ENCODE measurements at regions not wholly inside any gene's neighbourhood (a gene's known extent, or its start where the extent isn't known, plus 50 kb on each side); places are given as distances from the start of the nearest gene placed in this dataset.
"Not testable (repeated sequence)": the region's sequence is repeated elsewhere in the genome, so short reads cannot be mapped to it uniquely, and the experiment has no call there.

GRCh38 chr18:29383311-29384273, 1206.7 kb upstream of the CDH2 start:
- intact Hi-C loops (cut with DNase I) = no loop called here
- DNase-seq = no peak
- no peak for TF ChIP-seq CTCF (IDR thresholded peaks at IDR 0.05)
- Histone ChIP-seq H3K27ac (no peak overlapping the region), H3K4me1 (no peaks in the 10 kb centered on the region), H3K9me3 (no peaks in the 10 kb centered on the region), H3K36me3 (no peaks in the 10 kb centered on the region), H3K4me3 (no peak overlapping the region), H3K9ac (ENCODE audit: low read depth in 2 of 2, low read length in 2 of 2) (no peak overlapping the region), H3K27me3 (no peaks in the 10 kb centered on the region)

DNA sequence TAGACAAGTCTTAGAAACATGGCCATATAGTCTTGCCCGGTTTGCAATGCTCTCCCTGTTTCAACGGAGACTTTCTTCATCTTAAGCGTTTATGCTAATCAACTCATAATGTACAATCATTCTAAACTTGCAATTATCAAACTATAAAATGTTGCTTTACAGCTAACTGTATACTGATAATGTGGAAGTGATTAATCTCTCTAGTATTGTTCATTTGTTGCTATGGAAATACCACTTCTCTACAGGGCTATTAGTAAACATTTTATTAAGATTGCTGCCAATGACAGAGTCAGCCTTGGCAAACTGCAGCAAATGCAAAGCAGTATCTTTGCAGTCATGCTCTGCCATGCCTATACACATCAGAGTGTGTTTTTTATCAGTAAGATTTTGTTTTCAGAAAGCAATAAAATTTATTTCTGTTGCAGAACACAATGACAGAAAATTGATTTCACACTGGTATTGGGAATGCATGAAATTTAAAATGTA, 1201.8 kb upstream of the CDH2 start:
- Histone ChIP-seq H3K4me3 (no peak overlapping the region), H3K9ac (ENCODE audit: low read depth in 2 of 2, low read length in 2 of 2) (no peak overlapping the region), H3K27me3 (no peaks in the 10 kb centered on the region), H3K4me1 (no peaks in the 10 kb centered on the region), H3K36me3 (no peaks in the 10 kb centered on the region), H3K27ac (no peak overlapping the region), H3K9me3 (no peaks in the 10 kb centered on the region)
- TF ChIP-seq CTCF (IDR thresholded peaks at IDR 0.05) = no peak
- intact Hi-C loops (cut with DNase I) = no loop called here
- DNase-seq = no peak

- Histone ChIP-seq H3K36me3 (no peaks in the 10 kb centered on the region), H3K27ac (no peak overlapping the region), H3K4me1 (no peaks in the 10 kb centered on the region), H3K9me3 (no peaks in the 10 kb centered on the region), H3K27me3 (no peaks in the 10 kb centered on the region), H3K9ac (ENCODE audit: low read depth in 2 of 2, low read length in 2 of 2) (no peak overlapping the region), H3K4me3 (no peak overlapping the region)
- TF ChIP-seq CTCF (IDR thresholded peaks at IDR 0.05) = no peak
- intact Hi-C loops (cut with DNase I) = no loop called here
- no peak for DNase-seq
Measured at GRCh38 chr18:29377346-29377745, 1200.4 kb upstream of the CDH2 start.

DNA sequence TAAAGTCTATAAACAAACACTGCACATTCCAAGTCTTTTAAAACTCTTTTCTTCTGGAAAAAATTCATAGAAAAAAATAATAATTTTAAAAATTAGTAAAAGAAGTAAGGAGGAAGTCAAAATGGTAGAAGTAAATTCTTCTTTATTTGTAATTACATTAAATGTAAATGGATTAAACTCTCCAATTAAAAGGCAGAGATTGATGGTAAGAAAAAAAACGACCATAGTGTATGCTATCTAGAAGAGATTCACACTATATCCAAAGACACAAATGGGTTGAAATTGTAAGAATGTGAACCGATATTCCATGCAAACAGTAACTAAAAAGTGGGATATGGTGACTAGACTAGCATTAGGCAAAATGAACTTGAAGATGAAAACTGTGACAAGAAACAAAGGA, 1196.1 kb upstream of the CDH2 start:
- H3K4me1 ChIP-seq = no peaks in the 10 kb centered on the region
- no peak overlapping the region for H3K4me3 ChIP-seq
- H3K36me3 ChIP-seq = no peaks in the 10 kb centered on the region
- intact Hi-C loops (cut with DNase I) = no loop called here
- no peaks in the 10 kb centered on the region for H3K27me3 ChIP-seq
- H3K9me3 ChIP-seq = no peaks in the 10 kb centered on the region
- H3K27ac ChIP-seq = no peak overlapping the region
- no peak for DNase-seq
- TF ChIP-seq CTCF (IDR thresholded peaks at IDR 0.05) = no peak
- no peak overlapping the region for H3K9ac ChIP-seq (ENCODE audit: low read depth in 2 of 2, low read length in 2 of 2)

DNA sequence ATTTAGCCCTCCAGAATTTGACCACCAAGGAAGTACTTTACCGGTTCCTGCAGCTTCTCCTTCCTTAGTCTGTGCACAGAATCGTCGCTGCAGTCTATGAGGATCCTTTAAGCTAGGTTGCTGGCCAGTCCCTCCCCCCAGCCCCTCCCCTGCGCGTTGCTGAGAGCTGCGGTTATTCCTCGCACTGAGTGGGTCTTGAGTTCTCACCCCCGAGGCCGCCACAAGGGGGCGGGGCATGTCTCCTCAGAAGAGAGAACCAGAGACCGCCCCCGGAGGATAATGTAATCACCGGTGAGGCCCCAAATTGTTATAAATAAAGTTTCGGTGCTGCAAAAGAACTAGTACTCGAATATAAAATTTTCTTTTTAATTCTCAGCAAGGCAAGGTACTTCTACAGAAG, 1184.9 kb upstream of the CDH2 start:
- no peaks in the 10 kb centered on the region for H3K36me3 ChIP-seq
- no peak for DNase-seq
- TF ChIP-seq CTCF (IDR thresholded peaks at IDR 0.05) = no peak
- intact Hi-C loops (cut with DNase I) = no loop called here
- no peak overlapping the region for H3K27ac ChIP-seq
- no peaks in the 10 kb centered on the region for H3K9me3 ChIP-seq
- no peaks in the 10 kb centered on the region for H3K4me1 ChIP-seq
- no peak overlapping the region for H3K9ac ChIP-seq (ENCODE audit: low read depth in 2 of 2, low read length in 2 of 2)
- H3K4me3 ChIP-seq = no peak overlapping the region
- H3K27me3 ChIP-seq = no peaks in the 10 kb centered on the region

DNA sequence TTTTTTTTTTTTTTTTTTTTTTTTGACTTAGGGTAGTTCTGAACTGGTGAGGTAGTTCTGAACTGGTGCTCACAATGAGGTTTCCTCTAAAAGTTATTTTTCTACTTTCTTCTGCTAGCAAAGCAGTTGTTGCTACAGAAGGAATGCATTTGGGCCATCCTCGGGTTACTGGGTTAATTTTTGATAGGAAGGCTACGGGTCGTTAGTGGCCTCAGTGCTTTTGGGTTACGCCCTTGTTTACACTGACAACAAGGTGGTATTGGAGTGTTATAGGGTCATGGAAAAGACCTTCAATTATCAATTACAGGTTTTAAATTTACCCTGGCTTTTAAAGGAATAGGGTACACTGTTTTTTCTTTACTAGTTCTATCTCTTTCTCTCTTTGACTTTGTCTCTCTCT, 1183.7 kb upstream of the CDH2 start:
- not testable (repeated sequence) for DNase-seq

DNA sequence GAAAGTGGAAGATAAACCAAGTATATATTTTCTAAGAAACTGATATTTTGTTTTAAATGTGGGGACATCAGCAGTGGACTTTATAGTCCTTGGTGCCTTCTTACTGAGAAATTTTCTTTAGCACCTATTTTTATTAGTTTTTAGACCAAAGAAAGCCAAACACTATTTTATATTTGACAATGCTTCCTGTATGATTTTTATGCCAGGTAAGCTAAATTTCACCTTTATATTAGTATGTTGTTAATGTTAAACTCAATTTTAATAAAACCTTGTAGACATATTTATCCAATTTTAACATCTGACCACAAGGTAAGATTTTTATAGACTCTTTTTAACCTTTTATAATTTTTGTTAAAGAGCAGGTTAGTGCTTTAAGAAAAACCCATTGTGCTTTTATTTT, 1182.3 kb upstream of the CDH2 start:
- DNase-seq; H3K4me1 ChIP-seq; H3K4me3 ChIP-seq; intact Hi-C loops (cut with DNase I); H3K9ac ChIP-seq (ENCODE audit: low read depth in 2 of 2, low read length in 2 of 2); H3K27me3 ChIP-seq; H3K9me3 ChIP-seq; H3K36me3 ChIP-seq; H3K27ac ChIP-seq: not testable (repeated sequence)

More for the DNA sequence above, 1183.7 kb upstream of the CDH2 start:
- H3K36me3 ChIP-seq; intact Hi-C loops (cut with DNase I); H3K9me3 ChIP-seq; H3K4me1 ChIP-seq; H3K4me3 ChIP-seq; H3K9ac ChIP-seq (ENCODE audit: low read depth in 2 of 2, low read length in 2 of 2); H3K27ac ChIP-seq; H3K27me3 ChIP-seq: not testable (repeated sequence)

All from colonic mucosa (tissue), 4 donors.